HG02678 (cell line): ENCODE measurements at regions not wholly inside any gene's neighbourhood (a gene's known extent, or its start where the extent isn't known, plus 50 kb on each side); places are given as distances from the start of the nearest gene placed in this dataset.

ENCODE experiments used
- ATAC-seq: cut with Tn5 transposase; IDR thresholded peaks from one replicate; pipeline ENCODE4 v1.9.1; 2021; ENCODE audit warnings: mild to moderate bottlenecking, moderate library complexity; ENCODE audit not compliant: unreplicated experiment

DNA sequence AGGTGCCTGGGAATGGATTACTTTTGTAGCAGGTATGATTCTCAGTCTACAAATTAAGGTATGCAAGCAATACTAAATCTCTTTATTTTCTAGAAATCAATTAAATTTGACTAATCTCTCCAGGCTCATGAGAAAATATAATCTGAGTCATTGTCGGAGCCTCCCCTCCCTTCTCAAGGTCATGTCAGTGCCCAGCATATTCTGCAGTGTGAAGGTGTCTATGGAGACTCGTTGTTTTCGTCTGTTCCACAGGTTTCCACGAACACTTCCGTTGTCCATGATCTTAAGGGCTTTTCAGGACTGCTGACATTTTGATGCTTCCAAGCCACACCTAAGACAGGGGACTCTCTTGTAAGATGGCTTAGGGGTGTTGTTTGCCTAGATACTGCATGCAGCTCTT is 56.6 kb upstream of the SCOC start:
- ATAC-seq: no peak

DNA sequence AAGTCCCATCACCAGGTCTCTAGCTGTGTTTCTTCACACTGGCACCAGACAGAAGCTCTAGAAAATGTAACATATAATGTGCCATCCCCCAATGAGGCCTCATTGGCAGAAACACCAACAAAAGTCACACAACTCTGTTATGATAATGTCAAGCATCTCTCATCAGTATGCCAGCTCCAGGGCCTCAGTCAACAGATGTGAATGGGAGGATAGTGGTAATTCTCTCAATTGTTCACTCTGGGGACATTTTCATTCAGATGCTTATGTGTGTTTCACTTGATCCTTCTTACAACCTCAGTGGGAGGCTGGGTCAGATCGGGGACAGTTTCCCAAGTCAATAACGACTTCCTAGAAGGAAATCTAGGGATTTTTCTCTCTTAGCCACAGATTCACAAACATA is 57.5 kb upstream of the SCOC start:
- no peak for ATAC-seq

DNA sequence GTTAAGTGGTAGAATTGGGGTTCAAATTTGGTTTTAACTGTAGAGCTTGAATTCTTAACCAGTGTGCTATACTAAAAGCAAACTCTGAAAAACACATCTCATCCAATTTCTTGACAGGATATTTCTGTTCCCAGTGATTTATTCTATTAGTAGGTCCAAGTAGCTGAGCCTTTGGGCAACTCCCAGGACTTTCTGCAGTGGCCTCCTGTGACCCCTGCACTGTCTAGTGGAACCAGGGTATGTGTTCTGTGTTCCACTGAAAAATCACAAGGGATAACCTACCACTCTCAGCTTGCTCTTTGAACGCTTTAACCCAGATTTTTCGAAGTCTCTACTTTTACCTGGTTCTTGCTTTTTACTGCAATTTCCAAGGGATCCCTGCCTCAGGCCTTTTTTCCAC is 58.0 kb upstream of the SCOC start:
- no peak for ATAC-seq

DNA sequence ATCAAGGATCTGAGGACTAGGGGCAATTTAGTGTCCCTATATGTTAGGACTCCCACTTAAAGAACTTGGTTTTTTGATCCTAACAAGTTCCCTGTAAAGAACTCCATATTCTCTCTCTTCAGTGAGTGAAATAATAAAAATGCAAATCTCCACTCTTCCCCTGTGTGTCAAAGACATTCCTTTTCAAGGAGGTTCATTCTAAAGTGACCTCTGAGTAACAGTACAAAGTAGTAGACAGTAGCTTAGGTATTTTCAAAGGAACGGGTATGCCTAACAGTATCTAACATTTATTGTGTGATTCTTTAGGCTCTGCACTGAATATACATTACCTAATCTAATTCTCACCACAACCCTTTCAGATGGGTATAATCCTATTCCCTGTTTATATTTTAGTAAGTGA is 58.4 kb upstream of the SCOC start:
- ATAC-seq: no peak

DNA sequence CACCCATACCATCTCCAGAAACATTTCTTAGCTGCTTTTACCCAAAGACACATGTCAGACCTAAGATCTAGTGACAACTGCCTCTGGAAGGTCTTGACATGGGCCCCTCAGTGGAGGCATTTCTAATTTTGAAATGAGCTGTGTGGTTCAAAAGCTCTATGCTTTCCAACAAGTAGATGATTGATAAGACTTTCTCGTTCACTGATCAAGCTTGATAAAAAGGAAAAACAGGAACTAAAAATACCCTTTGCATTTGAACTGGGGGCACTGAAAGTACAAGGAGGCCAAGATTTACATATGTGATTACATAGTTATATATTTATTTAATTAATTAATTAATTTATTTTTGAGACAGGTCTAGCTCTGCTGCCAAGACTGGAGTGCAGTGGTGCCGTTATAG is 61.3 kb upstream of the SCOC start:
- no peak for ATAC-seq

DNA sequence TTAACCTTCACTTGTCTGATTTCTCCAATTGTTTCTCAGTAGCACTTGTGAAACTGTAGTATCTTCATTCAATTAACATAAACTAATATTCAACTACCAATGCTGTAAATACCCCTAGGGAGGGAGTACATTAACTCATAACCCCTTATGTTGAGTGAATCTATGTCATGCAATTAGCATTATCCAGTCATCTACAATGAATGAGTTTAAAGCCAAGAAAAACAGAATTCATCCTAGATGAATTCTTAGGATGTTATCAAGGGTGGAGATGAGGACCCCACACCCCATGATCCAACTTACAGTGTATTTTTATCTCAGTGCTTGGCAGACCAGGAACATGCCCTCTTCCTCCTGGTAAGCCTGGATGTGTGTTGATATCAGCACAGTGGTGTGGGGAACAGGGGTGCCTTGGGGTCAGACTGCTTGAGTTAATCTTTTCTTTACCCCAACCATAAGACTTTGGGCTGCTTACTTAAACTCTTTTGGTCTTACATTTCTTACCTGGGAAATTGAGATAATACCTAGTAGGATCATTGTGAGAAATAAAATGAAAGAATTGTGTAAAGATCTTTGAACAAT is 62.1 kb upstream of the SCOC start:
- no peak for ATAC-seq

DNA sequence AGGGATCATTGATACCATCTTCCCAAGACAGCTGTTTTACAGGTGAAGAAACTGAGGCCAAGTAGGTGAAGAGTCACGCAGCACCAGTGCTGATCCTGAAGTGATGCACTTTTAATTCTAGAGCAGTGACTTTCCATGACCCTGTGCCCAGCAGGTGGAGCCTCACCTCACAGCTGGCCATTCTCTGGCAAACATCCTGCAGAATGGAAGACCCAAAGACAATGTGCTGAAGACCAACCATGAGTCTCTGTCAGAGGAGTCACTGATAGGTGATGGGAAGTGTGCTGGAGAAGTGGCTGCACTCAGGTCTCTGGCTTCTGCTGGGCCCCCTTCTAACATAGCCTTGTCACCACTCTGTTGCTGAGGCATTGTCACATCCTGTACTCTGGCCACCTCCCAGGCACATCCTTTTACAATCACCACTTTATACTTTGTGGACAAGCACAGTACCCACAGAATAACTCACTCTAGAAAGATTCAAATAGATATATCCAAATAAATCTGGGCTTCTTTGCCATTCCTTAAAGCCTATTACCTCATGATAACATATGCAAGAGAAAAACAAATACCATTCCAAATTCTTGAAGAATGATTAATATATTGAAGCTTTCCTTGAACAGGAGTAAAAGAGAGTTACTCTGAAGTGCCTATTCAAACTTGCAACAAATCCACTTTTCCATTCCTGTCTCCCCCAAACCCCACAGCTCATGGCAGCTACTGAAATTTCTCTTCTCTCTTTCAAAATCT is 64.1 kb upstream of the SCOC start:
- ATAC-seq: no peak

DNA sequence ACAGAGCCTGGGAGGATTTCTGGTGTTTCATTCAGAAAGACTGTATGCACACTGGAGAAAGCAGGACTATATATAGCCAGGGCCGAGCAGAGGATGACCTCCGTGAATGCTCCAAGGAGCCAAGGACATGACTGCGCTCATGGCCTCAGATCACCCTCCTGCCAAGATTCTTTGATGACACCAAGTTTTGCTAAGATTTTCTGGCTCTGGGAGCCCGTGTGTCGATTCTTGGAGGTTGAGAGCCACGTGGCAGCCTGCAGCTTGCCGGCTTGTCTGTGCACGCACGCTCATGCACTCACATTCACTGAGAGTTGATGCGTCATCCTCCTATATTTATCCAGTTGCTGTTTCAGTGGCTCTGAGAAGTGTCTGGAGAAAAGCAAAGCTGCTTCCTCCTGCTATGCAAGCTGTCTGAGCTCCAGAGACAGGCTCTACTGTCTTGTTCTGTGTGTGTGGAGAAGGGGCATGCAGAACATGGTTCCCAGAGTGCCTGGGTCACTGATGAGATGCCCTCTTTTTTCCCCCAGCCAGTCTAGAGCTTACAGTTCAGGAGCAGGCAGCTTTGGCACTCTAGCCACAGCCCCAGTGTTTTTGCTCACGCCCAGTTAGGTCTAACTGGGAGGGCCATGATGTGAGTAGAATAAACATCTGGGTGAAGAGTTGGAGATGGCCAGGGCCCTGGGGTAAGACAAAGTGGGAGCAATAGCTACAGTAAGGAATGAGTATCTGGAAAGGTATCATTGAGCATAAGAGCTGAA is 64.9 kb upstream of the SCOC start:
- peak; percentile 47 for ATAC-seq

DNA sequence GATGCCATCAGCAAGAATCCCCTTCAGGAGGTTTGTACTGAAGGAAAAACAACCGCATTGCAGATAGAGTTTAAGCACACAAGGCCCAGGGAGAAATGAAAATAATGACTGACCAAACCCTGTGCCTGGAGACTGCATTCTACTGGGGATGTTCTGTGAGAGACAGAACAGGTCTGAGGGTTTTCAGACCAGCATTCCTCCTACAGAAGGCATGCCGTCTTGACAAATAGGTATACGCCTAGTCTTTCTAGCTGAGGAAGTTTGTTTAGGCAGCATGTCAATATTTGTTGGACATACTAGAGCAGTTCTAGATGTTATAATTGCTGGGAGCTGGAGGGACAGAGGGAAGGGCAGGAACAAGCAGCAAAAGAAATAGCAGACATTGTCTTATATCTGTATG is 68.4 kb upstream of the SCOC start:
- ATAC-seq: no peak

DNA sequence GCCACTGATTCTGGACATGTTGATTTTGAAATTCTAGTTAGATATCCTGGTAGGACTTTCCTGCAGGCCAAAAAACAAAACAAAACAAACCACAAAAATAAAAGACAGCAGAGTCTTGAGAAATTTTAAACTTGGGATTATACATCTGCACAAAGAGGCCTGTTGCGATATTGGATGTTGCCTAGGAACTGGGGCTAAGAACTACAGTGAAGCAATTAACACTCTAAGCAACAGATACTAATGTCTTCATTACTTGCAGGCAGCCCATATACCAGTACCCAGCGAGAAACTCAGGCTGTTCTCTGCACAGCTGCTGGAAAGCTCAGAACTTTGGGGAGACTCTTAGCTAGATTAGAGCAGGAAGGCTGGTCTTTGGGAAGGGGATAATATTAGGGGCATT is 69.1 kb upstream of the SCOC start:
- ATAC-seq: no peak

DNA sequence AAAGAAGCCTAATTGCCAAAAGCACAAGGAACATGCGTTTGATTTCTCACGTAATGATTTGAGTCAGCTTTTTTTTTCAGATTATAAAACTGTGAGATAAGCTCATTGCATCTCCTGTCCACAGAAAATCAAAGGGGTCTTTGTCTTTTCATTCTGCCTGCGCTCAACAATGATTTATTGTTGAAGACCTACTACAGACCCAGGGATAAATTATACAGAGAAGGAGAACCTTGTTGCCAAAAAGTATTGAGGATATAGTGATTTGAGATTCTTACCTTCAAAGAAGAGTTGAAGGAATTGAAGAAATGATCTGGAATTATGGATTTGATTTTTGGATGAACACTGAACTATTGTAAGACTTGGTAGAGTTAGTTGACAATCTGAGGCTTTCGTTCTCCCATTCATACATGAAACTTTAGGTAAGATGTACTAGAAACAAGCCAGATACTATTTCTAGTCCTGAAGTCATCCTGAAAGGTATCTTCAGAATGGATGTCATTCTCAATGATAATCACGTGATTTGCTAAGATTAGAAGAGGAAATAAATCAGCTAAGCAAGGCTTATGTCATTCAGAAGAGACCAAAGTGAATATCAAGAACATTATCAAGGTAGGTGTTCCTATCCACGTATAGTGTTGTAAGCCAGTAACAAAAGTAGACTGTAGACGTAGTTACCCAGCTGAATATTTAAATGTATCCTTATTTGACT is 71.1 kb upstream of the SCOC start:
- no peak for ATAC-seq

DNA sequence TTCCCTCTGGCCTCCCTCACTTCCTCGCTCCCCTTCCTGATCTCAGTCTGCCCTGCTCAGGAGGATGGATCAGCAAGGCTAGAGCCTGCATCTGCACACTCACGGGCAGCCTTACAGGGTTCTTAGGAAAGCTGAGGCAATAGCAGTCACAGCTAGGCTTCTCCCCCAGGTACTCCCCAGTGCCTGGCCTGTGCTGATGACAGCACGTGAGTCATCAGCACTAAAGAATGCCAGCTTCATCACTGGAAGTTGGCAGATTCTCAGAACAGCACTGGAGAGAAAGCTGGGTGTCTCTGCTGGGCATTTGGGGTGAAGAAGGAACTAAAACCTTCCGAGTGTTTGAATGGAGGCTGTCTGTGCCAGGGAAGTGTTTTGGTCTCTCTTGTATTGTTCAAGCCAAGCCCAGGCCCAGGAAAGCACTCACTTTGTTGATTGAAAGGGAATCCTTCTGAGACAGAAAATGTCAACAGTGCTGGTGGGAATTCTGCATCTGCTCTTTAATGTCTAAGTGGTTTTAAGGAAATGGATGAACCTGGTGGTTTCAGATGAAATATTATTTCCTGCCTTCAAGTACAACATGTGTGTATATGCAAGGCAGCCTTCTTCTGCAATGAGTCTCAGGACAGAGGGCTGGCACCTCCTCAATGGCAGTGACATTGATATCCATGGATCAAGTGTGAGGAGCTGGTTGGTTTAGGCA is 73.0 kb upstream of the SCOC start:
- ATAC-seq: no peak

DNA sequence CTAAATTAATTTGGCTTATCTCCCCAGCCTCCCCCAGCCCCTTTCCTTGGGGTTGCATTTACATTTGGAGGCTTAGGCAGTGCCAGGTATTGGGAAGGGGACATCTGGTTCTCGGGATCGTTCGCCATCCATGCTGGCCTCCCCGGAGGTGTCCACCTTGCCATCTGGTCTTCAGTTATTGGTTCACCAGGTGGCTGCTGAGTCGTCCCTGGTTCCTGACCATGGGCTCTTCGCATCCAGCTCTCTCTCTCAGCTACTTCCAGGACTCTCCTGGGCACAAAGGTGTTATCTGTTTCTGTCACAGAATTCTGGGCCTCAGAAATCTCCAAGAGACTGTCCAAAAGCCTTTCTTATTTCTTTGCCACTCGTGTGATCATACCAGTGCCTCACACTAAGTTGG is 75.4 kb upstream of the SCOC start:
- ATAC-seq: no peak

DNA sequence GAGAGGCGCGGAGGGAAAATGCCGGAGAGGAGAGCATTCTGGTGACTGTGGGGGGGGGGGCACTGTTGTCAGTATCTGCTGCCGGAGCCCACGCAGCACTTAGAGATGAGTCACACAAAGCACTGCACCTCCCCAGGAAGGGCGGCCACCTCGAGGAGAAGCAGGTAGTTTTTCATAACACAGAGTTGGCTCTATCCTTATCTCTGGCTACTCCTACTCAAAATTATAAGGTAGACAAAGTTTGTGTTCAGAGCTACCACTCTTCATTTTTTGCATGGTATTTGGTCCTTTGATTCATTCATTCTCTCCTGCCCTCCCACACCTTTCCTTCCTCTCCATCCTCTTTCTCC is 76.2 kb upstream of the SCOC start:
- ATAC-seq: no peak

DNA sequence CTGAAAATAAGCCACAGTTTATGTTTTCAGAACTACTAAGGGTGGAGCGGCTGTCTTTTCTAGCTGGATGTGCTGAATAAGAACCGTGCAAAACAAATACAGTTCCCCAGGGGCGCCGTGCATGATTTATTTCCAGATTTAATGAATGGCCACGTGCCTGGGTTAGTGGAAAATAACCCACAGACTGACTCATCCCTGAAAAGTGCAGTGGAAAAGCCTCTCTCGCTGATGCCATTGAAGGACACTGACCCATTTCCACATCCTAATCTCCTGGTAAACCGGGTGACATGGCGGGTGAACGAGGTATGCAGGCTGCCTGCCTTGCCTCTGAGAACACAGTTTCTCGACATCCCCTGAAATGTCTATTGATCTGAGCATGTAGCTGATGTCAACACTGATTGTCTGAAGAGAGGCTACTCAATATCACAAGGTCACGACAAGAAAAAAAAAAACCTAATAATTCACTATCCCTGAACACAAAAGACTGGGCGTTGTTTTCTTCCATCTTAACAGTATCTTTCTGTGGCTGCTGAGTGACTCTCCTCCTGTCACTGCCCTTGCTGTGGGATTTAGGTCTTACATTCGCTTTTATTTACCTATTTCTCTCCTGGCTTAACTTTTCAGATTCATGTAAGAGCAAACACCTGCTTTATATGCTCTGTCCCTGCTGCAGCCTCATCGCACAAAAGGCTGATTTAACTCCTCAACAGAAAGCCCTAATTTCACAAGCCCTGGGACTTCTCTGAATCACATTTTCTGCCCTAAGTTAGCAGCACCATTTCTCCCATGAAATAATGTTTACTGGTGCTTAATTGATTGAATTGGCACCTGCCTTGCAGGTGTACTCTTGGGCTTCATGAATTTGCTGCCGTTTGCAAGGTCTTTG is 76.9 kb upstream of the SCOC start:
- no peak for ATAC-seq

DNA sequence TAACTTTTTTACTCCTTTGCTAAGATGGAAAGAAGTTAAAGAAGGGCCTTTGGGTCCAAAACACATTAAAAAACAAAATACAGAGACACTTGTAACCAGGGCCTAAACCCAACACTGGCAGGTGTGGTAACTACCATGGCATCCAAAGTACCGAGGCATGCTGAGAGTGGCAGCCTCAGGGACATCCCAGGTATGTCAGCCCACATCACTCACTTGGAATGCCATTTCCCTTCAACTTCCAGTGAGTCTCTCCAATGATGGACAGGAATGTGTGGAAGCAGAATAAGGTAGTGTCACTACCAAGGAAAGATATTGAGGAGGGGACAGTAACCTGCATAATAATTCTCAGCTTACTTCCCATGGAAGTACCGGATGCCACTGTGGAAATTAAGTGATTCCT is 79.5 kb upstream of the SCOC start:
- ATAC-seq: no peak

DNA sequence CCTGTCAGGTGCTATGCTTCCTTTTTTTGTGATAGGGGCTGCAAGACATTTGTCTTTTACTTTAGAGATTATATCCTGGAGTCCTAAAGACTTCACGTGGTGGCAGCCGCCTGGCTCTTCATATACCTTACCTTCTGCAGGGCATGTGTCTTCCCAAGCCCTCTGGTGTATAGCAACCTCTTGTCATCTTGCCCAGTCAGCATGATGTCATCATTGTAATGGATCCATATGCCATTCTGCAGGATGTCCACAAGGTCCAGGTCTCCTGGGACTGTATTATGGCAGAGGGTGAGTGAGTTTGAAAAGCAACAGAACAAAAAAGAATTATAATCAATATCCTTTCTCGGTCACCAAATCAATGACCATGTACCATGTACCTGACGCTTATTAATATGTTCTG is 82.2 kb upstream of the SCOC start:
- ATAC-seq: no peak

DNA sequence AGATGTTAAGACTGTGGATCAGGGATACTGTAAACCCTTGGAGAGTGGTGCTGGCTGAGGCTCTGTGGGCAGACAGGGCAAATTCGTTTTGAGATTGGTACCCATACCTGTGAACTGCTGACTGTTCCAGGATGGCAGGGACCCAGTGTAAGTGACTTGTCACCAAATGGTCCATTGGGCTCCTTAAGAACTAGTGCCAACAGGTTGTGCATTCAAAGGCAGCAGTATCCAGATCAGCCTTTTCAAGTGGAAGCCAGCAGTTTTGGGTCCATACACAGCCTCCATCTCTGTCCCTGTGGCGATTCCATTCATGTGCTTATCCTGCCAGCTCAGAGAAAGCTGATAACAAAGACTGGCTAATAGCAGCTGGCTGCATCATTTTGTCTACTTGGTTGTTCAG is 84.0 kb upstream of the SCOC start:
- no peak for ATAC-seq

DNA sequence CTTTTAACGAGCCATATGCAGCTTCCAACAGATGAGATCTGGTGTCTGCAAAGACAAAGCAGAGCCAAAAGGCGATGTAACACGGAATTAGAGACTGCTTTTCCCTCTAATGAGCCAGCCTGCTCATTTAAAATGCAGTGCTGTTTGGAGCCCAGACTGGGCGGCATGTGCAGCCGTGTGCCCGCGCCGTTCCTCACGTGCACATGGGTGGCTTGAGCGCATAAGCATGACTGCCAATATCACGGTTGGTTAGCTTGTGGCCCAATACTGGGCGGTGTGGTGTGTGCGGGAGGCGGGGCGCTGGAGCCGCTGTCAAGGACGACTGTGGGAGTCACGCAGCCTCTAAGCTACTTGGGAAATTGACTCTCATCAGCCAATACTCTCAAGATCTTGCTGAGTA is 87.0 kb upstream of the SCOC start:
- no peak for ATAC-seq

DNA sequence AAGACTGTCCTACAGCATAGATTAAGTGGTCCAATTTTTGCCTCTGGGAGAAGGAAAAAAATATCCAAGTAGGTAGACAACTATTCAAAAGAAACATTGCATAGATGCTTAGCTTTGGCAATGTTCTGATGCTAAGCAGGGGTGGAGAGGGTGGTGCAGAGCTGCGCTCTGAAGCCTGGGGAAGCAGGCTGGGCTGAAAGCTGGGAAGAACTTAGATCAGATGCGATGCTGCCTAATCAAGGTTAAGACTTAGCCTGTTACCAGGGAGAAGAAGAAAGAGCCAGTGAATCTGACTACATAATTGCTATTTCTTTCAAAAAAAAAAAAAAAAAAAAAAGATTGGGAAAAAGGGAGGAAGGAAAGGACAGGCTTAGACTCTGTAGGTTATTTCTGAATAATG is 89.0 kb upstream of the SCOC start:
- ATAC-seq: no peak
